ENCODE measurements at regions not wholly inside any gene's neighbourhood (a gene's known extent, or its start where the extent isn't known, plus 50 kb on each side); places are given as distances from the start of the nearest gene placed in this dataset.

- no peaks in the 10 kb centered on the region for H4K20me1 ChIP-seq (ENCODE audit: control insufficient read depth, extremely low read depth, insufficient read depth, low read length)
- dilution Hi-C loops (cut with MboI; ENCODE audit: extremely low pct_ligation_motif_present, low sequenced_read_pairs), result no loop called here
- DNase-seq (ENCODE audit: low read depth, low spot score) (no peak), FAIRE-seq (no peak)
- no peaks in the 10 kb centered on the region for H3K79me2 ChIP-seq (ENCODE audit: control insufficient read depth, insufficient read depth, low read length)
- no peaks in the 10 kb centered on the region for H3K4me1 ChIP-seq (ENCODE audit: control insufficient read depth, extremely low read depth, insufficient read depth, low read length)
- H3K9me1 ChIP-seq (ENCODE audit: control insufficient read depth, extremely low read depth, insufficient read depth, low read length), result no peaks in the 10 kb centered on the region
- no peak overlapping the region for H3K4me2 ChIP-seq (ENCODE audit: control insufficient read depth, extremely low read depth, insufficient read depth, low read depth, low read length)
- H2AFZ ChIP-seq (ENCODE audit: control insufficient read depth, low read length), result no peak overlapping the region
- H3K27me3 ChIP-seq (ENCODE audit: control insufficient read depth, extremely low read depth, insufficient read depth, low read length), result no peaks in the 10 kb centered on the region
- no peaks in the 10 kb centered on the region for H3K9me3 ChIP-seq (ENCODE audit: control insufficient read depth, low read depth, low read length)
- H3K36me3 ChIP-seq (ENCODE audit: control insufficient read depth in 2 of 2, extremely low read depth in 1 of 2, insufficient read depth in 2 of 2, low read length in 2 of 2), result no peaks in the 10 kb centered on the region
- H3K4me3 ChIP-seq (ENCODE audit: control insufficient read depth in 2 of 3, extremely low read depth in 1 of 3, insufficient read depth in 2 of 3, low read depth in 1 of 3, low read length in 3 of 3), result no peak overlapping the region
- H3K9ac ChIP-seq (ENCODE audit: control insufficient read depth, extremely low read depth, insufficient read depth, low read length), result no peak overlapping the region
- TF ChIP-seq EZH2 (IDR thresholded peaks at IDR 0.05; ENCODE audit: low read length) (no peak), CTCF (optimal IDR thresholded peaks at IDR 0.05 in 1 of 3, IDR thresholded peaks at IDR 0.05 in 1 of 3, conservative IDR thresholded peaks at IDR 0.05 in 1 of 3; ENCODE audit: extremely low read depth in 1 of 3, insufficient read depth in 2 of 3, low read length in 3 of 3) (no peak)
- H3K27ac ChIP-seq (ENCODE audit: control insufficient read depth, insufficient read depth, low read length), result no peak overlapping the region
These were observed 759.9 kb upstream of the ALCAM start for GRCh38 chr3:104606812-104607211.

- no peaks in the 10 kb centered on the region for H3K9me3 ChIP-seq (ENCODE audit: control insufficient read depth, low read depth, low read length)
- dilution Hi-C loops (cut with MboI; ENCODE audit: extremely low pct_ligation_motif_present, low sequenced_read_pairs), result no loop called here
- no peaks in the 10 kb centered on the region for H3K27me3 ChIP-seq (ENCODE audit: control insufficient read depth, extremely low read depth, insufficient read depth, low read length)
- H4K20me1 ChIP-seq (ENCODE audit: control insufficient read depth, extremely low read depth, insufficient read depth, low read length), result no peaks in the 10 kb centered on the region
- DNase-seq (ENCODE audit: low read depth, low spot score) (no peak), FAIRE-seq (no peak)
- H3K9me1 ChIP-seq (ENCODE audit: control insufficient read depth, extremely low read depth, insufficient read depth, low read length), result no peaks in the 10 kb centered on the region
- no peaks in the 10 kb centered on the region for H3K36me3 ChIP-seq (ENCODE audit: control insufficient read depth in 2 of 2, extremely low read depth in 1 of 2, insufficient read depth in 2 of 2, low read length in 2 of 2)
- H3K4me2 ChIP-seq (ENCODE audit: control insufficient read depth, extremely low read depth, insufficient read depth, low read depth, low read length), result no peak overlapping the region
- no peak overlapping the region for H3K27ac ChIP-seq (ENCODE audit: control insufficient read depth, insufficient read depth, low read length)
- H3K79me2 ChIP-seq (ENCODE audit: control insufficient read depth, insufficient read depth, low read length), result no peaks in the 10 kb centered on the region
- H3K4me3 ChIP-seq (ENCODE audit: control insufficient read depth in 2 of 3, extremely low read depth in 1 of 3, insufficient read depth in 2 of 3, low read depth in 1 of 3, low read length in 3 of 3), result no peak overlapping the region
- no peaks in the 10 kb centered on the region for H3K4me1 ChIP-seq (ENCODE audit: control insufficient read depth, extremely low read depth, insufficient read depth, low read length)
- no peak overlapping the region for H3K9ac ChIP-seq (ENCODE audit: control insufficient read depth, extremely low read depth, insufficient read depth, low read length)
- H2AFZ ChIP-seq (ENCODE audit: control insufficient read depth, low read length), result no peak overlapping the region
- TF ChIP-seq EZH2 (IDR thresholded peaks at IDR 0.05; ENCODE audit: low read length) (no peak), CTCF (optimal IDR thresholded peaks at IDR 0.05 in 1 of 3, IDR thresholded peaks at IDR 0.05 in 1 of 3, conservative IDR thresholded peaks at IDR 0.05 in 1 of 3; ENCODE audit: extremely low read depth in 1 of 3, insufficient read depth in 2 of 3, low read length in 3 of 3) (no peak)
These were observed 755.7 kb upstream of the ALCAM start for GRCh38 chr3:104610730-104611652.
